Inflammatory macrophage (primary cell): ENCODE measurements at regions not wholly inside any gene's neighbourhood (a gene's known extent, or its start where the extent isn't known, plus 50 kb on each side); places are given as distances from the start of the nearest gene placed in this dataset.
A peak's percentile ranks its signal among the peaks of the same experiment; 100 is the strongest.

Experiments used
- DNase-seq, 2 donors: peaks; one replicate each; pipeline ENCODE4 v3.0.0-alpha.2; 2020 to 2022

- DNase-seq, result no peak
Measured at GRCh38 chr7:84474436-84474835, 279.8 kb upstream of the SEMA3A start.

GRCh38 chr7:84471576-84471975 is 277.0 kb upstream of the SEMA3A start:
- no peak for DNase-seq

- no peak for DNase-seq
Measured at GRCh38 chr7:84469034-84469433, 274.4 kb upstream of the SEMA3A start.

- DNase-seq, result no peak
Measured at GRCh38 chr7:84462259-84462658, 267.7 kb upstream of the SEMA3A start.

GRCh38 chr7:84461093-84461492 is 266.5 kb upstream of the SEMA3A start:
- DNase-seq, result no peak

- no peak for DNase-seq
Measured at GRCh38 chr7:84455788-84456187, 261.2 kb upstream of the SEMA3A start.

- DNase-seq, result peak in 1 of 2 donors; percentile 5
Measured at GRCh38 chr7:84454174-84454959, 259.8 kb upstream of the SEMA3A start.

- DNase-seq, result no peak
Measured at GRCh38 chr7:84452618-84453017, 258.0 kb upstream of the SEMA3A start.

GRCh38 chr7:84450772-84451171 is 256.2 kb upstream of the SEMA3A start:
- DNase-seq, result no peak

GRCh38 chr7:84447636-84448293 is 253.2 kb upstream of the SEMA3A start:
- DNase-seq, result no peak

GRCh38 chr7:84446991-84447480 is 252.4 kb upstream of the SEMA3A start:
- DNase-seq, result no peak

GRCh38 chr7:84425702-84426259 is 231.2 kb upstream of the SEMA3A start:
- DNase-seq, result no peak

GRCh38 chr7:84422790-84423189 is 228.2 kb upstream of the SEMA3A start:
- DNase-seq, result no peak

- DNase-seq, result no peak
Measured at GRCh38 chr7:84412161-84412969, 217.8 kb upstream of the SEMA3A start.

- DNase-seq, result no peak
Measured at GRCh38 chr7:84399661-84400060, 205.1 kb upstream of the SEMA3A start.

GRCh38 chr7:84394219-84394618 is 199.6 kb upstream of the SEMA3A start:
- DNase-seq, result no peak

- DNase-seq, result no peak
Measured at GRCh38 chr7:84393786-84394185, 199.2 kb upstream of the SEMA3A start.

GRCh38 chr7:84390845-84391244 is 196.3 kb upstream of the SEMA3A start:
- DNase-seq, result no peak

- no peak for DNase-seq
Measured at GRCh38 chr7:84389242-84389641, 194.7 kb upstream of the SEMA3A start.

- DNase-seq, result no peak
Measured at GRCh38 chr7:84387595-84387994, 193.0 kb upstream of the SEMA3A start.

GRCh38 chr7:84384417-84384816 is 189.8 kb upstream of the SEMA3A start:
- DNase-seq, result no peak

- DNase-seq, result no peak
Measured at GRCh38 chr7:84379446-84379845, 184.9 kb upstream of the SEMA3A start.

- peak; percentile 75 to 90 for DNase-seq
Measured at GRCh38 chr7:84372712-84373111, 178.1 kb upstream of the SEMA3A start.
